NT2/D1 (cell line): ENCODE measurements at regions not wholly inside any gene's neighbourhood (a gene's known extent, or its start where the extent isn't known, plus 50 kb on each side); places are given as distances from the start of the nearest gene placed in this dataset.

Experiments
- DNase-seq: peaks from one replicate; pipeline ENCODE4 v3.0.0-alpha.2; 2011; ENCODE audit warnings: low read depth, low spot score
- H3K27me3 ChIP-seq: 2 replicates; pipeline ENCODE4 v1.6.0; 2011; ENCODE audit warnings: mild to moderate bottlenecking; ENCODE audit not compliant: insufficient read length, insufficient read depth
- H3K36me3 ChIP-seq: 2 replicates; pipeline ENCODE4 v1.6.1; 2011; ENCODE audit warnings: mild to moderate bottlenecking, low read length, mixed read lengths; ENCODE audit not compliant: insufficient read depth, insufficient read length
- H3K4me1 ChIP-seq: 2 replicates; pipeline ENCODE4 v1.5.1; 2011; ENCODE audit not compliant: insufficient read depth, insufficient read length
- H3K4me3 ChIP-seq: 2 replicates; pipeline ENCODE4 v1.5.1; 2011; ENCODE audit warnings: low read depth; ENCODE audit not compliant: insufficient read length
- H3K9ac ChIP-seq: 2 replicates; pipeline ENCODE4 v1.6.0; 2011; ENCODE audit warnings: low read depth; ENCODE audit not compliant: insufficient read length
- H3K9me3 ChIP-seq: 2 replicates; pipeline ENCODE4 v1.5.1; 2011; ENCODE audit warnings: mild to moderate bottlenecking, low read length; ENCODE audit not compliant: insufficient read depth
- SUZ12 ChIP-seq: IDR thresholded peaks from 2 replicates; pipeline ENCODE4 v1.6.1; 2011; ENCODE audit not compliant: insufficient read length, insufficient read depth; ENCODE audit errors: extremely low read depth
- YY1 ChIP-seq: IDR thresholded peaks from 2 replicates; pipeline ENCODE4 v1.6.1; 2011; ENCODE audit not compliant: insufficient read length, insufficient read depth
- ZNF274 ChIP-seq: IDR thresholded peaks from 2 replicates; pipeline ENCODE4 v1.6.1; 2011; ENCODE audit warnings: mild to moderate bottlenecking, low read depth, low read length

GRCh38 chr15:98324341-98324970 is 323.9 kb upstream of the IGF1R start:
- DNase-seq: peak; percentile 60
- Histone ChIP-seq H3K36me3 (no peaks in the 10 kb centered on the region), H3K9me3 (peaks cover 55% of the 10 kb centered on the region), H3K27me3 (no peaks in the 10 kb centered on the region), H3K9ac (no peak overlapping the region), H3K4me1 (no peaks in the 10 kb centered on the region), H3K4me3 (no peak overlapping the region)
- TF ChIP-seq YY1: no peak
- no peak for TF ChIP-seq ZNF274
- TF ChIP-seq SUZ12: no peak

DNA sequence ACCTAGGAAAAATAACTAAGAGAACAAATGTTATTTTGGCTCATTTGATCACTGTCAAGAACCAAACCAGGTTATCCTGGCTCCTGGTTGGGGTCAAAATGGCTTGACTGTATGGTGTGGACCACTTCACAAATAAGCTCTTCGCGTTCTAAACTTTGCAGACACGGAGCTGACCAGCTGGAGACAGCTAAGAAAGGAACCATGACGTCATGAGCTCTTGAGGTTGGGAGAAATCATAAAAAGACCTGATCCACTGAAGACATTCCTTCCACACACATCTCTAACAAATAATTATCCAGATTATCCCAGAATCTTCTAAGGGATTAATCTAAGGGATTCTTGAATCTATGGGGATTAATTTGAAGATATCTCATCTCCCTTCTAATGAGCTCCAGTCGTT is 321.5 kb upstream of the IGF1R start:
- Histone ChIP-seq H3K36me3 (no peaks in the 10 kb centered on the region), H3K27me3 (no peaks in the 10 kb centered on the region), H3K4me1 (no peaks in the 10 kb centered on the region), H3K4me3 (no peak overlapping the region), H3K9me3 (peaks cover 45% of the 10 kb centered on the region), H3K9ac (no peak overlapping the region)
- no peak for DNase-seq
- TF ChIP-seq SUZ12 (no peak), ZNF274 (no peak), YY1 (no peak)

- Histone ChIP-seq H3K4me3 (no peak overlapping the region), H3K4me1 (no peaks in the 10 kb centered on the region), H3K27me3 (no peaks in the 10 kb centered on the region), H3K9ac (no peak overlapping the region), H3K9me3 (peaks cover 20% of the 10 kb centered on the region), H3K36me3 (no peaks in the 10 kb centered on the region)
- TF ChIP-seq ZNF274: no peak
- TF ChIP-seq SUZ12: no peak
- TF ChIP-seq YY1: no peak
- no peak for DNase-seq
These were observed 318.1 kb upstream of the IGF1R start for GRCh38 chr15:98330258-98330657.

- no peaks in the 10 kb centered on the region for H3K4me1 ChIP-seq
- TF ChIP-seq YY1 (no peak), SUZ12 (no peak), ZNF274 (no peak)
- no peak for DNase-seq
- H3K9ac ChIP-seq: no peak overlapping the region
- peaks cover 14% of the 10 kb centered on the region for H3K9me3 ChIP-seq
- no peak overlapping the region for H3K4me3 ChIP-seq
- H3K36me3 ChIP-seq: no peaks in the 10 kb centered on the region
- no peaks in the 10 kb centered on the region for H3K27me3 ChIP-seq
These were observed 317.5 kb upstream of the IGF1R start for GRCh38 chr15:98330692-98331435.

GRCh38 chr15:98331676-98332075 is 316.7 kb upstream of the IGF1R start:
- H3K27me3 ChIP-seq: no peaks in the 10 kb centered on the region
- TF ChIP-seq YY1 (no peak), ZNF274 (no peak), SUZ12 (no peak)
- no peak overlapping the region for H3K9ac ChIP-seq
- H3K9me3 ChIP-seq: peaks cover 6% of the 10 kb centered on the region; the same call in 1 of the 2 replicates
- no peaks in the 10 kb centered on the region for H3K4me1 ChIP-seq
- no peak overlapping the region for H3K4me3 ChIP-seq
- no peaks in the 10 kb centered on the region for H3K36me3 ChIP-seq
- DNase-seq: no peak

- no peaks in the 10 kb centered on the region for H3K36me3 ChIP-seq
- no peaks in the 10 kb centered on the region for H3K4me1 ChIP-seq
- no peak for DNase-seq
- H3K27me3 ChIP-seq: no peaks in the 10 kb centered on the region
- no peak overlapping the region for H3K9ac ChIP-seq
- TF ChIP-seq ZNF274: no peak
- TF ChIP-seq YY1: no peak
- no peak for TF ChIP-seq SUZ12
- no peak overlapping the region for H3K4me3 ChIP-seq
- H3K9me3 ChIP-seq: no peaks in the 10 kb centered on the region
These were observed 315.1 kb upstream of the IGF1R start for GRCh38 chr15:98333251-98333650.

GRCh38 chr15:98342911-98343310 is 305.4 kb upstream of the IGF1R start:
- DNase-seq: no peak
- Histone ChIP-seq H3K4me3 (no peak overlapping the region), H3K27me3 (no peaks in the 10 kb centered on the region), H3K9ac (no peak overlapping the region), H3K9me3 (no peaks in the 10 kb centered on the region), H3K4me1 (no peaks in the 10 kb centered on the region), H3K36me3 (no peaks in the 10 kb centered on the region)
- TF ChIP-seq YY1 (no peak), SUZ12 (no peak), ZNF274 (no peak)
